GM12878 (cell line): ENCODE measurements at regions not wholly inside any gene's neighbourhood (a gene's known extent, or its start where the extent isn't known, plus 50 kb on each side); places are given as distances from the start of the nearest gene placed in this dataset.

Experiments used
- ATAC-seq: fragments of 200-7000 bp; cut with Tn5 transposase; 3 replicates; pipeline ENCODE4 v1.9.1; 2020; ENCODE audit warnings: mild to moderate bottlenecking, moderate library complexity
- BruUV-seq: library from RNA; stranded (reverse); fragments of 400-500 nt; replicated peaks from 2 replicates; lab custom pipeline; 2021; lab: Mats Ljungman, UMichigan
- CTCF ChIA-PET: fragments of 300-600 bp; sonication (Branson Sonifier 250); formaldehyde crosslinking; extraction: SDS; loops from one replicate; lab custom pipeline; 2021; ENCODE audit warnings: inconsistent platforms; lab: Yijun Ruan, JAX
- POLR2A ChIA-PET: fragments of 350-600 bp; formaldehyde crosslinking; extraction: SDS; loops from one replicate; lab custom pipeline; 2021; ENCODE audit warnings: inconsistent platforms; lab: Charles Lee
- RAD21 ChIA-PET: fragments of 300-600 bp; sonication (Branson Sonifier 250); formaldehyde crosslinking; loops from one replicate; lab custom pipeline; 2023; ENCODE audit warnings: antibody characterized with exemption; ENCODE audit not compliant: unreplicated experiment; lab: Charles Lee
- SMC1A ChIA-PET: fragments of 300-600 bp; sonication (Branson Sonifier 250); formaldehyde crosslinking; loops from one replicate; lab custom pipeline; 2023; ENCODE audit not compliant: unreplicated experiment, uncharacterized antibody; lab: Charles Lee
- DNase-seq: peaks from one replicate; pipeline ENCODE4 v3.0.0-alpha.2; 2011; ENCODE audit warnings: low read depth, low spot score
- FAIRE-seq: peaks from 3 replicates; lab custom pipeline; 2011; peaks lifted over from hg19 to GRCh38; lab: Jason Lieb, UNC
- H2AFZ ChIP-seq: 2 replicates; pipeline ENCODE4 v1.6.0; 2011; ENCODE audit warnings: low read depth, low read length, control low read depth; ENCODE audit not compliant: control insufficient read depth
- H3K27ac ChIP-seq: 2 replicates; pipeline ENCODE4 v1.5.1; 2011; ENCODE audit warnings: control low read depth; ENCODE audit not compliant: control insufficient read depth, insufficient read depth
- H3K27me3 ChIP-seq, 2 experiments: replicated peaks in 1 of 2; 2 replicates each; pipeline versions ENCODE4 v1.6.0 to v1.6.1; 2011; ENCODE audit warnings: low read length in 1 of 2; ENCODE audit not compliant: control insufficient read depth in 2 of 2, insufficient read depth in 2 of 2
- H3K36me3 ChIP-seq, 2 experiments: 2 replicates each; pipeline ENCODE4 v1.5.1; 2011; ENCODE audit warnings: low read length in 1 of 2; ENCODE audit not compliant: control insufficient read depth in 2 of 2, insufficient read depth in 2 of 2
- H3K4me1 ChIP-seq: 2 replicates; pipeline ENCODE4 v1.6.1; 2011; ENCODE audit warnings: mild to moderate bottlenecking, low read length, moderate library complexity, mixed read lengths; ENCODE audit not compliant: control insufficient read depth, insufficient read depth
- H3K4me2 ChIP-seq: 2 replicates; pipeline ENCODE4 v1.6.0; 2011; ENCODE audit warnings: control low read depth; ENCODE audit not compliant: control insufficient read depth, insufficient read depth
- H3K4me3 ChIP-seq: fragments of 200-600 bp; sonication (generic); 2 replicates; pipeline ENCODE4 v1.5.1; 2016
- H3K79me2 ChIP-seq: 2 replicates; pipeline ENCODE4 v1.6.0; 2011; ENCODE audit warnings: low read length; ENCODE audit not compliant: control insufficient read depth, insufficient read depth
- H3K9ac ChIP-seq: 2 replicates; pipeline ENCODE4 v1.8.0; 2011; ENCODE audit warnings: low read length, control low read depth, mixed read lengths; ENCODE audit not compliant: control insufficient read depth, insufficient read depth
- H3K9me3 ChIP-seq: replicated peaks from 3 replicates; pipeline ENCODE4 v1.5.1; 2011; ENCODE audit warnings: mild to moderate bottlenecking, low read length; ENCODE audit not compliant: control insufficient read depth, insufficient read depth
- H4K20me1 ChIP-seq: 2 replicates; pipeline ENCODE4 v1.6.0; 2011; ENCODE audit not compliant: control insufficient read depth, insufficient read depth
- ATF3 ChIP-seq: IDR thresholded peaks from 2 replicates; pipeline ENCODE4 v1.6.1; 2011; ENCODE audit warnings: low read depth, mild to moderate bottlenecking, low read length, moderate library complexity, borderline replicate concordance; ENCODE audit errors: extremely low read depth
- ATF7 ChIP-seq: fragments of 450-650 bp; IDR thresholded peaks from 2 replicates; pipeline ENCODE4 v1.6.1; 2016; ENCODE audit warnings: low read depth, mild to moderate bottlenecking
- BHLHE40 ChIP-seq, 2 experiments: fragments of 450-650 bp in 1 of 2; IDR thresholded peaks; 2 replicates each; pipeline ENCODE4 v1.6.1; 2011 to 2017; ENCODE audit warnings: low read depth in 2 of 2, borderline replicate concordance in 1 of 2, improper control_type of control experiment in 1 of 2, low read length in 1 of 2, mild to moderate bottlenecking in 1 of 2
- CREM ChIP-seq: IDR thresholded peaks from 2 replicates; pipeline ENCODE4 v1.6.1; 2014; ENCODE audit warnings: antibody characterized with exemption, low read depth
- ELK1 ChIP-seq: IDR thresholded peaks from 2 replicates; pipeline ENCODE4 v1.6.1; 2012; ENCODE audit warnings: low read depth, low read length, improper control_type of control experiment
- HDAC6 ChIP-seq: fragments of 200-600 bp; sonication (generic); IDR thresholded peaks from one replicate; pipeline ENCODE4 v1.8.0; 2017; ENCODE audit warnings: antibody characterized with exemption; ENCODE audit not compliant: unreplicated experiment
- KDM1A ChIP-seq: fragments of 200-600 bp; sonication (generic); IDR thresholded peaks from 2 replicates; pipeline ENCODE4 v1.6.1; 2016; ENCODE audit warnings: borderline replicate concordance
- KLF5 ChIP-seq: fragments of 450-650 bp; IDR thresholded peaks from 2 replicates; pipeline ENCODE4 v1.6.1; 2014; ENCODE audit warnings: mild to moderate bottlenecking; ENCODE audit not compliant: partially characterized antibody
- MEF2A ChIP-seq: IDR thresholded peaks from 2 replicates; pipeline ENCODE4 v1.6.1; 2011; ENCODE audit warnings: low read depth, mild to moderate bottlenecking, low read length, moderate library complexity; ENCODE audit not compliant: insufficient read depth
- MYB ChIP-seq: fragments of 150-350 bp; IDR thresholded peaks from 2 replicates; pipeline ENCODE4 v1.6.1; 2014; ENCODE audit warnings: mild to moderate bottlenecking, low read depth, low read length, borderline replicate concordance
- NFYB ChIP-seq: IDR thresholded peaks from 2 replicates; pipeline ENCODE4 v1.6.1; 2011; ENCODE audit warnings: low read depth, mild to moderate bottlenecking, low read length, improper control_type of control experiment, moderate library complexity; ENCODE audit not compliant: insufficient read depth
- NRF1 ChIP-seq: conservative IDR thresholded peaks from 2 replicates; pipeline ENCODE4 v1.6.1; 2011; ENCODE audit warnings: mild to moderate bottlenecking, low read depth, low read length, improper control_type of control experiment
- RAD21 ChIP-seq: IDR thresholded peaks from 2 replicates; pipeline ENCODE4 v1.6.1; 2011; ENCODE audit warnings: mild to moderate bottlenecking, low read depth, low read length, moderate library complexity; ENCODE audit not compliant: insufficient read depth
- RFX5 ChIP-seq: IDR thresholded peaks from 2 replicates; pipeline ENCODE4 v1.6.1; 2011; ENCODE audit warnings: low read depth, low read length, improper control_type of control experiment
- RUNX3 ChIP-seq: IDR thresholded peaks from 2 replicates; pipeline ENCODE4 v1.6.1; 2012; ENCODE audit warnings: low read length, inconsistent platforms
- SMARCA5 ChIP-seq: fragments of 450-650 bp; IDR thresholded peaks from 2 replicates; pipeline ENCODE4 v1.6.1; 2017; ENCODE audit warnings: mild to moderate bottlenecking
- TCF12 ChIP-seq: IDR thresholded peaks from 2 replicates; pipeline ENCODE4 v1.6.1; 2011; ENCODE audit warnings: low read depth, mild to moderate bottlenecking, low read length
- YY1 ChIP-seq: IDR thresholded peaks from 2 replicates; pipeline ENCODE4 v1.6.1; 2011; ENCODE audit warnings: low read depth, mild to moderate bottlenecking, low read length
- ZBED1 ChIP-seq: IDR thresholded peaks from 2 replicates; pipeline ENCODE4 v1.6.1; 2016; ENCODE audit warnings: borderline replicate concordance
- WGBS: methylation state at CpG from one replicate; pipeline ENCODE4 v1.1.6; 2016; ENCODE audit warnings: low lambda C conversion rate; ENCODE audit not compliant: insufficient replicate concordance, insufficient coverage; ENCODE audit errors: missing lambda C conversion rate; 5-methylcytosine and 5-hydroxymethylcytosine counted together
- in situ Hi-C: fragments of 300-500 bp; cut with MboI; formaldehyde crosslinking; loops from 9 replicates; pipeline ENCODE4 v1.14.3; 2018; ENCODE audit warnings: mixed read lengths
- intact Hi-C: fragments of 100-400 bp; cut with micrococcal nuclease; formaldehyde crosslinking; loops from one replicate; pipeline ENCODE4 v1.14.2; 2022; ENCODE audit not compliant: unreplicated experiment

GRCh38 chr3:175985781-175986180, 1126.6 kb downstream of the NAALADL2 start:
- SMC1A ChIA-PET, result no interaction called here

GRCh38 chr3:175983379-175983778, 1124.2 kb downstream of the NAALADL2 start:
- CTCF ChIA-PET, result no interaction called here
- SMC1A ChIA-PET, result interaction anchor here (0.7 kb wide), 1 partner anchor 280 kb away, joined by 3 read pairs; no protein-coding TSS in a partner anchor
- POLR2A ChIA-PET, result no interaction called here
- DNase-seq, result no peak
- Histone ChIP-seq H3K9ac (no peak overlapping the region), H4K20me1 (no peaks in the 10 kb centered on the region), H3K4me2 (no peak overlapping the region), H2AFZ (no peak overlapping the region), H3K27ac (no peak overlapping the region), H3K36me3 (no peaks in the 10 kb centered on the region), H3K27me3 (no peaks in the 10 kb centered on the region), H3K79me2 (no peaks in the 10 kb centered on the region), H3K9me3 (no peaks in the 10 kb centered on the region), H3K4me1 (no peaks in the 10 kb centered on the region), H3K4me3 (no peak overlapping the region)
- ATAC-seq, result no peak
- TF ChIP-seq MYB, result no peak
- no peak for TF ChIP-seq SMARCA5
- no peak for TF ChIP-seq KDM1A
- no peak for TF ChIP-seq YY1
- TF ChIP-seq NRF1, result no peak
- no peak for TF ChIP-seq HDAC6
- no peak for TF ChIP-seq BHLHE40 (IDR thresholded peaks at IDR 0.05; ENCODE audit: borderline replicate concordance in 1 of 2, low read depth in 2 of 2, low read length in 1 of 2)
- no peak for TF ChIP-seq ATF7
- no peak for TF ChIP-seq KLF5
- no peak for TF ChIP-seq RAD21
- no peak for TF ChIP-seq ELK1
- no peak for TF ChIP-seq ZBED1
- in situ Hi-C loops, result no loop called here
- RAD21 ChIA-PET, result interaction anchor here (0.7 kb wide), 1 partner anchor 431 kb away, joined by 3 read pairs; no protein-coding TSS in a partner anchor
- intact Hi-C loops, result no loop called here
- WGBS, result 7% methylated on average over 1 of the region's 1 CpG
- FAIRE-seq, result no peak
- BruUV-seq, result no TSS peak

More at GRCh38 chr3:175985781-175986180, 1126.6 kb downstream of the NAALADL2 start:
- in situ Hi-C loops (no loop called here), intact Hi-C loops (no loop called here)
- no peak overlapping the region for H3K27ac ChIP-seq
- no peak for ATAC-seq
- TF ChIP-seq TCF12 (no peak), ATF3 (no peak), MEF2A (no peak), RFX5 (no peak), RUNX3 (no peak), CREM (no peak), NFYB (no peak)
- TF ChIP-seq, all 136 proteins: peak for 0
- Histone ChIP-seq H3K27me3 (no peaks in the 10 kb centered on the region), H3K36me3 (no peaks in the 10 kb centered on the region), H3K4me3 (no peak overlapping the region), H3K9ac (no peak overlapping the region), H3K79me2 (no peaks in the 10 kb centered on the region), H2AFZ (no peak overlapping the region), H3K4me1 (no peaks in the 10 kb centered on the region), H3K9me3 (no peaks in the 10 kb centered on the region), H3K4me2 (no peak overlapping the region), H4K20me1 (no peaks in the 10 kb centered on the region)
- 0% methylated on average over 1 of the region's 1 CpG for WGBS
- ChIA-PET POLR2A (no interaction called here), RAD21 (no interaction called here), CTCF (no interaction called here)
- FAIRE-seq (no peak), DNase-seq (no peak)
- no TSS peak for BruUV-seq
